Progenitor cell of endocrine pancreas (in vitro differentiated cells): ENCODE measurements at regions not wholly inside any gene's neighbourhood (a gene's known extent, or its start where the extent isn't known, plus 50 kb on each side); places are given as distances from the start of the nearest gene placed in this dataset.

Source experiments
- DNase-seq: peaks from one replicate; pipeline ENCODE4 v3.0.0; 2021; ENCODE audit warnings: low spot score; ENCODE audit not compliant: unreplicated experiment
- H3K27ac Mint-ChIP-seq: 2 replicates; pipeline ENCODE4 v1.8.0; 2021; ENCODE audit warnings: mild to moderate bottlenecking, moderate library complexity, mixed read lengths
- H3K27me3 Mint-ChIP-seq: 2 replicates; pipeline ENCODE4 v1.8.0; 2021; ENCODE audit warnings: mixed read lengths
- H3K36me3 Mint-ChIP-seq: 2 replicates; pipeline ENCODE4 v1.8.0; 2022; ENCODE audit warnings: mixed read lengths; ENCODE audit not compliant: insufficient read depth
- H3K4me1 Mint-ChIP-seq: 2 replicates; pipeline ENCODE4 v1.8.0; 2021; ENCODE audit warnings: low read depth, mixed read lengths
- H3K4me3 Mint-ChIP-seq: 2 replicates; pipeline ENCODE4 v1.8.0; 2021; ENCODE audit warnings: low read depth, mild to moderate bottlenecking, moderate library complexity, mixed read lengths
- H3K9me3 Mint-ChIP-seq: 2 replicates; pipeline ENCODE4 v1.8.0; 2021; ENCODE audit warnings: low read depth, mixed read lengths
- TF ChIP-seq, protein P1 (sequence below): fragments of 200-600 bp; sonication (generic); IDR thresholded peaks from one replicate; pipeline ENCODE4 v1.5.0; 2021; ENCODE audit warnings: antibody characterized with exemption, mild to moderate bottlenecking; ENCODE audit not compliant: unreplicated experiment

GRCh38 chr1:193677874-193678273, 491.5 kb upstream of the B3GALT2 start:
- Mint-ChIP-seq H3K4me3 (no peak overlapping the region), H3K36me3 (no peaks in the 10 kb centered on the region), H3K27ac (no peak overlapping the region), H3K4me1 (peaks cover 1% of the 10 kb centered on the region), H3K27me3 (no peaks in the 10 kb centered on the region), H3K9me3 (no peaks in the 10 kb centered on the region)
- TF ChIP-seq, protein P1, sequence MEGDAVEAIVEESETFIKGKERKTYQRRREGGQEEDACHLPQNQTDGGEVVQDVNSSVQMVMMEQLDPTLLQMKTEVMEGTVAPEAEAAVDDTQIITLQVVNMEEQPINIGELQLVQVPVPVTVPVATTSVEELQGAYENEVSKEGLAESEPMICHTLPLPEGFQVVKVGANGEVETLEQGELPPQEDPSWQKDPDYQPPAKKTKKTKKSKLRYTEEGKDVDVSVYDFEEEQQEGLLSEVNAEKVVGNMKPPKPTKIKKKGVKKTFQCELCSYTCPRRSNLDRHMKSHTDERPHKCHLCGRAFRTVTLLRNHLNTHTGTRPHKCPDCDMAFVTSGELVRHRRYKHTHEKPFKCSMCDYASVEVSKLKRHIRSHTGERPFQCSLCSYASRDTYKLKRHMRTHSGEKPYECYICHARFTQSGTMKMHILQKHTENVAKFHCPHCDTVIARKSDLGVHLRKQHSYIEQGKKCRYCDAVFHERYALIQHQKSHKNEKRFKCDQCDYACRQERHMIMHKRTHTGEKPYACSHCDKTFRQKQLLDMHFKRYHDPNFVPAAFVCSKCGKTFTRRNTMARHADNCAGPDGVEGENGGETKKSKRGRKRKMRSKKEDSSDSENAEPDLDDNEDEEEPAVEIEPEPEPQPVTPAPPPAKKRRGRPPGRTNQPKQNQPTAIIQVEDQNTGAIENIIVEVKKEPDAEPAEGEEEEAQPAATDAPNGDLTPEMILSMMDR: no peak
- DNase-seq: no peak

DNA sequence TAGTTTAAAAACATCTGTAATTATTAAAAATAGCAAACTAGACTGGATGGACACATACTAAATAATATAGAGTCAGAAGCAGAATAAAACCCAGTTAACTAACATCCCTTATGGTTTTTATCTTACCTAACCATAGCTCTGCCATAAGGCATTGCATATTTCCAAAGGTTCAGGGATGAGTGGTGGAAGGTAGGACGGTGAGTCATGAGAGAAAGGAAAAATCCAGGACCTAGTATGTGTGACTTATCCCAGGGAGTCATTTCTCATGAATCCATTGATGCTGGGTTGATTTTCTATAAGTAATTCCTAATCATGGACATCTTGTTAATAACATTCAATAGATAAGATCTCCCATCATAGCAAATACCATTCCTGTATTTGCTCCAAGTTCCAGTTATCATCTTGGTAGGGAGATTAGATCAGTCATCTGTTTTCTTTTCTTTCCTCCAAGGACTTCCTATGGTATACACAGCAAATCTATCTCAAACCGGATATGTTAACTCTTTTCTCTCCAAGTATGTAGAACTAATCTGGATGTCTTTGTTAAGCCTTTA, 490.7 kb upstream of the B3GALT2 start:
- Mint-ChIP-seq H3K27me3 (no peaks in the 10 kb centered on the region), H3K4me1 (peaks cover 1% of the 10 kb centered on the region), H3K9me3 (no peaks in the 10 kb centered on the region), H3K36me3 (no peaks in the 10 kb centered on the region), H3K27ac (no peak overlapping the region), H3K4me3 (no peak overlapping the region)
- no peak for DNase-seq
- TF ChIP-seq, protein P1: no peak

DNA sequence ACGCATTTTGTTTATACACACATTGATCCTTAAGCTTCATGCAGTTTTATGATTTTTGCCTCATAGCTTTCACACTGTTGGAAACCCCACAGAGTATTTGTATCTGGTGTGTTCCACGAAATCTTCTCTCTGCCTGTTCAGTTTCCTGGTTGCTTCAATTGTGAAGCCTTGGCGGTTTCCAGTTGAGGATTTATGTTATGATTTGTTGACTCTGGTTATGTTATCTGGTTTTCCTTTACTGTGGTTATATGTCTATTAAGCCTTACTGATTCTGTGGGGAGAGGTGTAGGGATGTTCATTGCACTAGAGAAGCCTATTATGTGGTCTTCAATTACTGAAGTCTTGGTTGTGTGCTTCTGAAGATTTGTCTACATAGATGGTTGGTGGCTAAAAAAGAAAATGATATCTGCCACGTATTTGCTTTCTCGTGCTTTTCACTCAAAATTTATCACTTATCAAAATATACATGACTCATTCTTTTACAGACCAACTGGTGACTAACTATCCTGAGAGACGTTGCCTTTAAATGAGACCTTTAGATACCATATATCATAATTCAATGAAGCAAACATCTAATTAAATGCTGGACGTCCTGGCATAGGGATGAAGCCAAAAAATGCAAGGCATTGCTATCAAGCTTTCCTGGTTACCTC, 488.0 kb upstream of the B3GALT2 start:
- Mint-ChIP-seq H3K36me3 (no peaks in the 10 kb centered on the region), H3K27me3 (no peaks in the 10 kb centered on the region), H3K27ac (no peak overlapping the region), H3K9me3 (peaks cover 3% of the 10 kb centered on the region), H3K4me3 (no peak overlapping the region), H3K4me1 (peaks cover 1% of the 10 kb centered on the region)
- no peak for DNase-seq
- TF ChIP-seq, protein P1: no peak

DNA sequence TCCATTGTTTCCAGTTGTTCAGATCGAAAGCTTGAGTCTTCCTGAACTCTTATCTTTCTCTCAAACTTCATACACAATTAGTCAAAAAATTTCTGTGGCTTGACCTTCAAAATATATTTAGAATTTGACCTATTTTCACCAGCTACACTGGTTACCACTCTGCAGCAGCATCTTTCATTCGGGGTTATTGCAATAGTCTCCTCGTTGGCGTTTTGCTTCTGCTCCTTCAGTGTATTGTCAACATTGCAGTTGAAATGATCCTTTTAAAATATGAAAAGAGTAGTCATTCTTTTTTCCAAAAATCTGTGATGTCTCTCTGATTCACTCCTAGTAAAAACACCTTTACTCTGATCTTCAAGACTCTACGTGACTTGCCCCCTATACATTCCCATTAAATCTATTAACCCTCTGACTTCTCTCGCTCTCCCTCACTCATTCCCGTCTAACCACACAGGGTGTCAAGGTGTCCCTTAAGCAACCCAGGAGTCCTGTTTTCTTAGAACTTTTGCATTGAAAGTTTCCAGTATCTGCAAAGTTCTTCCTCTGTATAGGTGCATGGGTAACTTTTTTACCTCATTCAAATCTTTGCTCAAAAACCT, 480.2 kb upstream of the B3GALT2 start:
- H3K9me3 Mint-ChIP-seq: peaks cover 3% of the 10 kb centered on the region
- H3K4me1 Mint-ChIP-seq: no peaks in the 10 kb centered on the region
- TF ChIP-seq, protein P1: no peak
- H3K4me3 Mint-ChIP-seq: no peak overlapping the region
- DNase-seq: no peak
- no peaks in the 10 kb centered on the region for H3K36me3 Mint-ChIP-seq
- no peak overlapping the region for H3K27ac Mint-ChIP-seq
- H3K27me3 Mint-ChIP-seq: no peaks in the 10 kb centered on the region

DNA sequence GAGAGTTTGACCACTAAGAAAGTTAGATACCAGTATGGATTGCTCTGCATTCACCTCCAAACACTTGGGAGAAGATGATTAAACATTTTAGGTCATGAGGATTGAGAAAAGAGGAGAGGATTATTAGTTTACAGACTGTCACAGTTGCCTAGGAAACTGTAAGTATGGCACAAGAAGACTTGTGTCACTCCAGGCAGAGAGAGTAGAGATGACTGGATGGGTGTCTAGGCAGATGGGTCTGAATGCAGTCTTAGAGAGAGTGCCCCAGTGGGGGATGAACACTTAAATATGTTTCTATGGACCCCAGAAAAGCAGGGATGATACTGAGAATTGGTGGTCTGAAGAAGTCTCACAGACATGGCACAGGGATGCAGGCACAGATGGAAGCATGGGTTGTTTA, 477.6 kb upstream of the B3GALT2 start:
- no peaks in the 10 kb centered on the region for H3K4me1 Mint-ChIP-seq
- H3K27ac Mint-ChIP-seq: no peak overlapping the region
- no peaks in the 10 kb centered on the region for H3K36me3 Mint-ChIP-seq
- no peaks in the 10 kb centered on the region for H3K27me3 Mint-ChIP-seq
- TF ChIP-seq, protein P1: no peak
- no peak for DNase-seq
- no peak overlapping the region for H3K4me3 Mint-ChIP-seq
- H3K9me3 Mint-ChIP-seq: no peaks in the 10 kb centered on the region
